Common myeloid progenitor, CD34-positive (primary cell): ENCODE measurements at regions not wholly inside any gene's neighbourhood (a gene's known extent, or its start where the extent isn't known, plus 50 kb on each side); places are given as distances from the start of the nearest gene placed in this dataset.

Experiments
- CTCF ChIA-PET: fragments of 350-600 bp; sonication (Branson Sonifier 250); formaldehyde crosslinking; loops from one replicate; lab custom pipeline; 2021; ENCODE audit warnings: antibody characterized with exemption; lab: Charles Lee
- POLR2A ChIA-PET: fragments of 350-600 bp; sonication (Branson Sonifier 250); formaldehyde crosslinking; loops from one replicate; lab custom pipeline; 2021; ENCODE audit warnings: antibody characterized with exemption; lab: Charles Lee
- DNase-seq, 3 donors: peaks; one replicate each; pipeline versions ENCODE4 v3.0.0 to v3.0.0-alpha.2; 2013
- H3K27ac ChIP-seq, 2 experiments: 1 replicate in 1 of 2; 2 replicates in 1 of 2; pipeline ENCODE4 v1.7.0; 2013; ENCODE audit warnings: inconsistent platforms in 2 of 2, low read length in 2 of 2, mild to moderate bottlenecking in 2 of 2, low read depth in 1 of 2, moderate library complexity in 1 of 2; ENCODE audit not compliant: severe bottlenecking in 2 of 2, insufficient read depth in 1 of 2, poor library complexity in 1 of 2
- H3K27me3 ChIP-seq, 5 experiments: replicated peaks in 2 of 5; 1 replicate in 3 of 5; 2 replicates in 2 of 5; pipeline versions ENCODE4 v1.6.1 to v1.7.0; 2013; ENCODE audit warnings: low read length in 4 of 5, mild to moderate bottlenecking in 2 of 5, moderate library complexity in 2 of 5, inconsistent platforms in 1 of 5; ENCODE audit not compliant: insufficient read depth in 5 of 5, control insufficient read depth in 4 of 5
- H3K36me3 ChIP-seq, 4 experiments: 1 replicate in 2 of 4; 2 replicates in 2 of 4; pipeline versions ENCODE4 v1.6.1 to v1.7.0; 2013; ENCODE audit warnings: low read length in 3 of 4, control low read depth in 1 of 4, mild to moderate bottlenecking in 1 of 4; ENCODE audit not compliant: control insufficient read depth in 4 of 4, insufficient read depth in 4 of 4
- H3K4me1 ChIP-seq, 4 experiments: 1 replicate in 3 of 4; 2 replicates in 1 of 4; pipeline versions ENCODE4 v1.6.1 to v1.7.1; 2013; ENCODE audit warnings: low read length in 3 of 4, mild to moderate bottlenecking in 3 of 4, control low read depth in 1 of 4, inconsistent platforms in 1 of 4, moderate library complexity in 1 of 4; ENCODE audit not compliant: control insufficient read depth in 4 of 4, insufficient read depth in 4 of 4; ENCODE audit errors: control extremely low read depth in 1 of 4
- H3K4me3 ChIP-seq, 7 experiments: 1 replicate in 4 of 7; 2 replicates in 3 of 7; pipeline versions ENCODE4 v1.5.1 to v1.7.0; 2013; ENCODE audit warnings: mild to moderate bottlenecking in 7 of 7, low read length in 6 of 7, moderate library complexity in 6 of 7, inconsistent platforms in 2 of 7, low read depth in 2 of 7, control low read depth in 1 of 7; ENCODE audit not compliant: insufficient read depth in 4 of 7, control insufficient read depth in 1 of 7; ENCODE audit errors: extremely low read depth in 1 of 7
- H3K9me3 ChIP-seq, 5 experiments: 1 replicate in 4 of 5; 2 replicates in 1 of 5; pipeline versions ENCODE4 v1.6.1 to v1.7.1; 2013; ENCODE audit warnings: low read length in 4 of 5, mild to moderate bottlenecking in 2 of 5, inconsistent platforms in 1 of 5, low read depth in 1 of 5, moderate library complexity in 1 of 5; ENCODE audit not compliant: control insufficient read depth in 4 of 5, insufficient read depth in 2 of 5; ENCODE audit errors: control extremely low read depth in 1 of 5
- WGBS: methylation state at CpG from one replicate; pipeline ENCODE4 v1.1.5; 2013; ENCODE audit not compliant: insufficient coverage; 5-methylcytosine and 5-hydroxymethylcytosine counted together

DNA sequence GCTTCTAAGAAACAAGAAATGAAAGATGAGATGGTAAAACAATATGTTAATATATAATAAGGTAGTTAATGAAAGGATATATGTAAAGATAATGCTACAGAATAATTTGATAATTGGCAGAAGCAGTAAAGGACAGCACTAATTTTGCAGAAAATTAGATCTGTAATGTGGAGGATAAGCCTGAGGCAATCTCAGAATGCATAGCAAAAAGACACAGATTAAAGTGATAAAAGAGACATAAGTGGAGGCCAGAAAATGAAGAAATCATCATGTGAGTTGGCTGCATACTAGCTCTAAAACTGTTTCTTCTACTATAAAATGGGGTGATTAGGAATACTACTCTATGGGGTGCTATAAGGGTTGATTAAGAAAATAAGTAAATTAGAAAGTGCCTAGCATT is 225.9 kb downstream of the SEC61B start:
- H3K4me3 ChIP-seq, result no peak overlapping the region
- H3K27ac ChIP-seq, result no peak overlapping the region
- no peaks in the 10 kb centered on the region for H3K27me3 ChIP-seq
- H3K4me1 ChIP-seq, result no peaks in the 10 kb centered on the region
- no peaks in the 10 kb centered on the region for H3K36me3 ChIP-seq
- ChIA-PET CTCF (no interaction called here), POLR2A (no interaction called here)
- H3K9me3 ChIP-seq, result peaks cover 0 to 2% (median 0%) of the 10 kb centered on the region in 5 experiments
- no peak for DNase-seq

DNA sequence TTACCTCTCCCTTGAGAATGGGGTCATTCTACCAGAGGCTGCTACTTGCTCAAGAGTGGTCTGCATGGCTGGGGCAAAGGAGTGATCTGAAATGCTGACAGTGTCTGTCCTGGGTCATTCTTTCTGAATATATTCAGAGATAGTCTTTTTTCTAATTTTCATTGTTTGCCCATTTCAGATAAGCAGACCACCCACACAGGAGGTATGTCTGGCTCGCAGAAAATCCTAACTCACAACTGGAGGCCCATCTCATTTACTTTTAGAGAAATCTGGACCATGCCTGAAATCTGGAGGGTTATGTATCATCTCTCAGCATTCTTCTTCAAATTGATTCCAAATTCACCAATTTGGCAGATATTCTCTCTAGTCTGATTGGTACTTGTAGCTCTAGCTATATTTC is 227.6 kb downstream of the SEC61B start:
- no peak for DNase-seq
- Histone ChIP-seq H3K36me3 (no peaks in the 10 kb centered on the region), H3K27me3 (no peaks in the 10 kb centered on the region), H3K9me3 (peaks cover 0 to 2% (median 0%) of the 10 kb centered on the region in 5 experiments), H3K27ac (no peak overlapping the region), H3K4me3 (no peak overlapping the region), H3K4me1 (no peaks in the 10 kb centered on the region)
- ChIA-PET POLR2A (no interaction called here), CTCF (no interaction called here)
- no CpG with 5 or more reads among the region's 1 CpG for WGBS

DNA sequence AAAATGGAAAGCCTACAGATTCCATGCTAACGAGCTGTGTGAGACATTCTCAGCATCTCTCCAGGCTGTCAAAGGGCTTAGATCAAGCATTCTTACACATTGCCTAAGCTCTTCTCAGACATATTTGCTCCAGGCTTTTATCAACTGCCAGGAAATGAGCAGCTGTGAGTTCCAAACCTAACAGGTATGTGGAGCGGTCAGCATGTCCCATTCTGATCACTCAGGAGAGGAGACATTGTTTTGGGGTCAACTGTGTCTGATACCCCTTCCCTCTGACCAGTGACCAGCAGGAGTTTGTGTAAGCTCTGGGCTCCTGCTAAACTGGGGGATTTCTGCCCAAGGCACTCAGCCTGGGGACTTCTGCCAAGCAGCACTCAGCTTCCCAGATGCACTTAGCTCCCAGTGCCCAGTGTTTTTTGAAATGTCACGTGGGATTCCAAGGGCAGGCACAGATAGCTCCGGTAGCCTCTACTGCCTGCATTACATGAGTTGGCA is 229.1 kb downstream of the SEC61B start:
- peaks cover 0 to 2% (median 0%) of the 10 kb centered on the region in 5 experiments for H3K9me3 ChIP-seq
- 96% methylated on average over 4 of the region's 4 CpGs for WGBS
- H3K4me3 ChIP-seq, result no peak overlapping the region
- DNase-seq, result no peak
- ChIA-PET CTCF (interaction anchor here (1.0 kb wide), 1 partner anchor 28 kb away, joined by 3 read pairs; no protein-coding TSS in a partner anchor), POLR2A (no interaction called here)
- H3K4me1 ChIP-seq, result no peaks in the 10 kb centered on the region
- H3K27me3 ChIP-seq, result no peaks in the 10 kb centered on the region
- H3K27ac ChIP-seq, result no peak overlapping the region
- H3K36me3 ChIP-seq, result no peaks in the 10 kb centered on the region

DNA sequence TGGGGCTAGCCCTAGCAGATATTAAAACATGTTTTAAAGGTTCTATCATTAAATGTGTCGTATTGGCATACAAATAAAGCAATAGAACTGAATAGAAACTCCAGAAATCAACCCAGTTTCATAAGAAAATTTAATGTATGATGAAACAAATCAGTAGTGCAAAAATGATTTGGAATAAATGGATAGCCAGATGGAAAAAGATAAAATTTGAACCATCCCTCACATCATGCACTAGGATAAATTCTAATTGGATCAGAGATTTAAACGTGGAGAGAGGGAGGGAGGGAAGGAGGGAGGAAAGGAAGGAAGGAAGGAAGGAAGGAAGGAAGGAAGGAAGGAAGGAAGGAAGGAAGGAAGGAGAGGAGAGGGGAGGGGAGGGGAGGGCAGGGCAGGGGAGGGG is 235.3 kb downstream of the SEC61B start:
- ChIA-PET POLR2A (interaction anchor here (0.6 kb wide), 1 partner anchor 62 kb away, joined by 5 read pairs; no protein-coding TSS in a partner anchor), CTCF (no interaction called here)
- DNase-seq, result no peak
- Histone ChIP-seq H3K9me3 (no peaks in the 10 kb centered on the region), H3K27me3 (no peaks in the 10 kb centered on the region), H3K27ac (no peak overlapping the region), H3K4me1 (no peaks in the 10 kb centered on the region), H3K36me3 (no peaks in the 10 kb centered on the region), H3K4me3 (no peak overlapping the region)
- no CpG with 5 or more reads among the region's 2 CpGs for WGBS

DNA sequence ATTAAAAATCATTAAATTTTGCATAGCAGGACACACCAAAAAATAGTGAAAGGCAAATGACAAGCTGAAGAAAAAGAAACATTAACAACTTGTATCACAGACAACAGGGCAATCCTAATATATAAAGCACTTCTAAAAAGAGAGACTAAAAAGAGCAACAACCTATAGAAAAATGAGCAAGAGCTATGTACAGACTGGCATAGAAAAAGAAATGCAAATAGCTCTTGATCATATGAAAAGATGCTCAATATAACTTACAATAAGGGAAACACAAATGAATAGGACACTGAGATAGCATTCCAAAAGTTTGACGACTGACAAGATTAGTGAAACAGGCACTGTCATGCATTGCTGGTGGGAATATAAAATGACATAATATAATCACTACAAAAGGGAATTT is 235.9 kb downstream of the SEC61B start:
- Histone ChIP-seq H3K36me3 (no peaks in the 10 kb centered on the region), H3K27me3 (no peaks in the 10 kb centered on the region), H3K4me1 (no peaks in the 10 kb centered on the region), H3K9me3 (no peaks in the 10 kb centered on the region), H3K27ac (no peak overlapping the region), H3K4me3 (no peak overlapping the region)
- no peak for DNase-seq
- no CpG with 5 or more reads among the region's 1 CpG for WGBS
- POLR2A ChIA-PET, result interaction anchor here (0.6 kb wide), 1 partner anchor 63 kb away, joined by 5 read pairs; no protein-coding TSS in a partner anchor
- CTCF ChIA-PET, result interaction anchor here (1.5 kb wide), 1 partner anchor 13 kb away, joined by 4 read pairs; no protein-coding TSS in a partner anchor

DNA sequence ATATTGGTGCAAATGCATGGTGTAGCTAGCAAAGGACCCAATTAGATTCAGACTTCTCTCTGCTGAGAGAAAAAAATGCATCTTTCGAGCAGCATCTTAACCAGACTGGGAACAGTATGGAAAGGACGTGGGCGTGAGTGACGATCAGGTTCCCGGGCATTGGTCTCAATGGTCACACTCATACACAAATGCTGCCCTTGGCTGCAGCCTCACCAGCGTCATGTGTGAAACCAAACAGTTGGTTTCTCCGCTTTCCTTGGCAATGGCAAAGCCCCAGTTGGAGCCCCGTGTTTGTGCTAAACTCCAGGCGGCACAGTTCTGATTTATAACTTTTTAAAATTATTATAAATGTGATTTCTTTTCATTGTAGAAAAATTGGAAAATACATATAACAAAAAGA is 237.8 kb downstream of the SEC61B start:
- Histone ChIP-seq H3K27ac (no peak overlapping the region), H3K4me3 (no peak overlapping the region), H3K27me3 (no peaks in the 10 kb centered on the region), H3K9me3 (no peaks in the 10 kb centered on the region), H3K4me1 (no peaks in the 10 kb centered on the region), H3K36me3 (no peaks in the 10 kb centered on the region)
- ChIA-PET CTCF (no interaction called here), POLR2A (no interaction called here)
- WGBS, result 99% methylated on average over 6 of the region's 9 CpGs
- no peak for DNase-seq

DNA sequence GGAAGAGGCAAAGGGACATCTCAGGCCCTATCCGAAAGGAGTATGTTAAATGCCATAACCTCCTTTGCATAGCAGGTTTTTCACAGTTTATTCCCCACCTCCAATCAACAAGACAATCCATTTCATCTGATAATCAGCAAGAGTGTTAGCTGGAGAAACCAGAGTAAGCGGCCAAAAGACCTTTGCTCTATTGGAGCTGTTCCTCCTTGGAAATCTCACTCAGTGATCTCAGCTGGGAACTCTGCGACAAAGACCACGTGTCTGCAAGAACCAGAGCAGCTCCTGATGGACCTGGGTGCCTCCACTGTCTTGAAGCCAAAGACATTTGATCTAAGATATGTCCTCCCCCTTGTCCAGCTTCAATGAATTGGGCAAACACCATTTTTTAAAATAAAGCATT is 241.0 kb downstream of the SEC61B start:
- Histone ChIP-seq H3K9me3 (no peaks in the 10 kb centered on the region), H3K27me3 (no peaks in the 10 kb centered on the region), H3K27ac (no peak overlapping the region), H3K36me3 (no peaks in the 10 kb centered on the region), H3K4me3 (no peak overlapping the region), H3K4me1 (no peaks in the 10 kb centered on the region)
- WGBS, result 96% methylated on average over 4 of the region's 4 CpGs
- POLR2A ChIA-PET, result no interaction called here
- CTCF ChIA-PET, result no interaction called here
- no peak for DNase-seq
